GM12878 (cell line): ENCODE measurements at regions not wholly inside any gene's neighbourhood (a gene's known extent, or its start where the extent isn't known, plus 50 kb on each side); places are given as distances from the start of the nearest gene placed in this dataset.

ENCODE experiments used
- ATAC-seq: fragments of 200-7000 bp; cut with Tn5 transposase; 3 replicates; pipeline ENCODE4 v1.9.1; 2020; ENCODE audit warnings: mild to moderate bottlenecking, moderate library complexity
- BruUV-seq: library from RNA; stranded (reverse); fragments of 400-500 nt; replicated peaks from 2 replicates; lab custom pipeline; 2021; lab: Mats Ljungman, UMichigan
- CTCF ChIA-PET: fragments of 300-600 bp; sonication (Branson Sonifier 250); formaldehyde crosslinking; extraction: SDS; loops from one replicate; lab custom pipeline; 2021; ENCODE audit warnings: inconsistent platforms; lab: Yijun Ruan, JAX
- POLR2A ChIA-PET: fragments of 350-600 bp; formaldehyde crosslinking; extraction: SDS; loops from one replicate; lab custom pipeline; 2021; ENCODE audit warnings: inconsistent platforms; lab: Charles Lee
- RAD21 ChIA-PET: fragments of 300-600 bp; sonication (Branson Sonifier 250); formaldehyde crosslinking; loops from one replicate; lab custom pipeline; 2023; ENCODE audit warnings: antibody characterized with exemption; ENCODE audit not compliant: unreplicated experiment; lab: Charles Lee
- SMC1A ChIA-PET: fragments of 300-600 bp; sonication (Branson Sonifier 250); formaldehyde crosslinking; loops from one replicate; lab custom pipeline; 2023; ENCODE audit not compliant: unreplicated experiment, uncharacterized antibody; lab: Charles Lee
- DNase-seq: peaks from one replicate; pipeline ENCODE4 v3.0.0-alpha.2; 2011; ENCODE audit warnings: low read depth, low spot score
- FAIRE-seq: peaks from 3 replicates; lab custom pipeline; 2011; peaks lifted over from hg19 to GRCh38; lab: Jason Lieb, UNC
- H2AFZ ChIP-seq: 2 replicates; pipeline ENCODE4 v1.6.0; 2011; ENCODE audit warnings: low read depth, low read length, control low read depth; ENCODE audit not compliant: control insufficient read depth
- H3K27ac ChIP-seq: 2 replicates; pipeline ENCODE4 v1.5.1; 2011; ENCODE audit warnings: control low read depth; ENCODE audit not compliant: control insufficient read depth, insufficient read depth
- H3K27me3 ChIP-seq, 2 experiments: replicated peaks in 1 of 2; 2 replicates each; pipeline versions ENCODE4 v1.6.0 to v1.6.1; 2011; ENCODE audit warnings: low read length in 1 of 2; ENCODE audit not compliant: control insufficient read depth in 2 of 2, insufficient read depth in 2 of 2
- H3K36me3 ChIP-seq, 2 experiments: 2 replicates each; pipeline ENCODE4 v1.5.1; 2011; ENCODE audit warnings: low read length in 1 of 2; ENCODE audit not compliant: control insufficient read depth in 2 of 2, insufficient read depth in 2 of 2
- H3K4me1 ChIP-seq: 2 replicates; pipeline ENCODE4 v1.6.1; 2011; ENCODE audit warnings: mild to moderate bottlenecking, low read length, moderate library complexity, mixed read lengths; ENCODE audit not compliant: control insufficient read depth, insufficient read depth
- H3K4me2 ChIP-seq: 2 replicates; pipeline ENCODE4 v1.6.0; 2011; ENCODE audit warnings: control low read depth; ENCODE audit not compliant: control insufficient read depth, insufficient read depth
- H3K4me3 ChIP-seq: fragments of 200-600 bp; sonication (generic); 2 replicates; pipeline ENCODE4 v1.5.1; 2016
- H3K79me2 ChIP-seq: 2 replicates; pipeline ENCODE4 v1.6.0; 2011; ENCODE audit warnings: low read length; ENCODE audit not compliant: control insufficient read depth, insufficient read depth
- H3K9ac ChIP-seq: 2 replicates; pipeline ENCODE4 v1.8.0; 2011; ENCODE audit warnings: low read length, control low read depth, mixed read lengths; ENCODE audit not compliant: control insufficient read depth, insufficient read depth
- H3K9me3 ChIP-seq: replicated peaks from 3 replicates; pipeline ENCODE4 v1.5.1; 2011; ENCODE audit warnings: mild to moderate bottlenecking, low read length; ENCODE audit not compliant: control insufficient read depth, insufficient read depth
- H4K20me1 ChIP-seq: 2 replicates; pipeline ENCODE4 v1.6.0; 2011; ENCODE audit not compliant: control insufficient read depth, insufficient read depth
- ASH2L ChIP-seq: fragments of 300-600, 200-600 bp; sonication (generic); IDR thresholded peaks from 2 replicates; pipeline ENCODE4 v1.6.1; 2017; ENCODE audit warnings: low read depth, mild to moderate bottlenecking, borderline replicate concordance
- EZH2 ChIP-seq: IDR thresholded peaks from 2 replicates; pipeline ENCODE4 v1.6.1; 2012; ENCODE audit warnings: low read depth, mild to moderate bottlenecking, control low read depth, inconsistent platforms, low read length, borderline replicate concordance; ENCODE audit not compliant: control insufficient read depth
- MYB ChIP-seq: fragments of 150-350 bp; IDR thresholded peaks from 2 replicates; pipeline ENCODE4 v1.6.1; 2014; ENCODE audit warnings: mild to moderate bottlenecking, low read depth, low read length, borderline replicate concordance
- POLR2AphosphoS2 ChIP-seq: IDR thresholded peaks from 2 replicates; pipeline ENCODE4 v1.6.1; 2011; ENCODE audit warnings: low read depth, mild to moderate bottlenecking, low read length, improper control_type of control experiment, moderate library complexity
- STAT3 ChIP-seq: IDR thresholded peaks from 2 replicates; pipeline ENCODE4 v1.6.1; 2011; ENCODE audit warnings: low read depth, low read length, improper control_type of control experiment
- WGBS: methylation state at CpG from one replicate; pipeline ENCODE4 v1.1.6; 2016; ENCODE audit warnings: low lambda C conversion rate; ENCODE audit not compliant: insufficient replicate concordance, insufficient coverage; ENCODE audit errors: missing lambda C conversion rate; 5-methylcytosine and 5-hydroxymethylcytosine counted together
- in situ Hi-C: fragments of 300-500 bp; cut with MboI; formaldehyde crosslinking; loops from 9 replicates; pipeline ENCODE4 v1.14.3; 2018; ENCODE audit warnings: mixed read lengths
- intact Hi-C: fragments of 100-400 bp; cut with micrococcal nuclease; formaldehyde crosslinking; loops from one replicate; pipeline ENCODE4 v1.14.2; 2022; ENCODE audit not compliant: unreplicated experiment
- TF ChIP-seq, protein P1 (sequence below): fragments of 150-350 bp; IDR thresholded peaks from 2 replicates; pipeline ENCODE4 v1.6.1; 2016; ENCODE audit warnings: low read depth, low read length
- TF ChIP-seq, protein P2 (sequence below): fragments of 450-650 bp; IDR thresholded peaks from 2 replicates; pipeline ENCODE4 v1.6.1; 2016; ENCODE audit warnings: mild to moderate bottlenecking, moderate library complexity, borderline replicate concordance
- TF ChIP-seq, protein P3 (sequence below): fragments of 450-650 bp; conservative IDR thresholded peaks from 2 replicates; pipeline ENCODE4 v1.6.1; 2017; ENCODE audit warnings: mild to moderate bottlenecking, moderate library complexity
- TF ChIP-seq, protein P4 (sequence below): fragments of 450-650 bp; formaldehyde crosslinking; IDR thresholded peaks from 2 replicates; pipeline ENCODE4 v1.5.0; 2022; ENCODE audit warnings: mild to moderate bottlenecking, missing genetic modification characterization

DNA sequence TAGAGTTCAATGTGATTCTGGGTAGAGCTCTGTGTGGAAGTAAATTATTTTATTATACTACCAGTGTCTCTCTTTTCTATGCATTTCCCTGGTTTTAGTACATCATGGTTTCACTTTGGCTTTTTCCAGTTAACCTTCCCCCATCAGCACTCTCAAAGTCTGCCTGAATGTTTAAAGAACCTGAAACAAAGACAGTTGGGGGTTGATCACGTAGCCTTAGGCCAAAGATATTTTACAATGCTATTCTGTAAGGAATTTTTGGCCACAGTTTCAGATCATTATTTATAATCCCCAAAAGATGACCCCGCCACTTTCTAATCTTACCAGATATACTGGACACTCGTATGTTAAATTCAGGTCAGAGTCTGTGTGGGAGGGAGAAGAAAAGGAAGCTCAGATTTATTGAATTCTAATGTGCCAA lies 156.3 kb upstream of the TMC3 start:
- BruUV-seq: no TSS peak
- 18% methylated on average over 3 of the region's 3 CpGs for WGBS
- Histone ChIP-seq H3K9ac (no peak overlapping the region), H3K36me3 (no peaks in the 10 kb centered on the region), H3K4me2 (no peak overlapping the region), H3K4me3 (no peak overlapping the region), H3K79me2 (no peaks in the 10 kb centered on the region), H2AFZ (no peak overlapping the region), H3K9me3 (no peaks in the 10 kb centered on the region), H3K27me3 (no peaks in the 10 kb centered on the region; a peak in 2 of 4 replicates), H3K27ac (no peak overlapping the region), H4K20me1 (no peaks in the 10 kb centered on the region), H3K4me1 (no peaks in the 10 kb centered on the region)
- ChIA-PET CTCF (interaction anchor here (1.2 kb wide), 1 partner anchor 668 kb away, joined by 3 read pairs; no protein-coding TSS in a partner anchor), SMC1A (no interaction called here), RAD21 (no interaction called here), POLR2A (no interaction called here)
- no peak for DNase-seq
- in situ Hi-C loops: no loop called here
- intact Hi-C loops: no loop called here
- ATAC-seq: no peak
- no peak for FAIRE-seq
- TF ChIP-seq MYB (no peak), STAT3 (no peak), EZH2 (no peak), ASH2L (no peak), POLR2AphosphoS2 (no peak)
- TF ChIP-seq, protein P1, sequence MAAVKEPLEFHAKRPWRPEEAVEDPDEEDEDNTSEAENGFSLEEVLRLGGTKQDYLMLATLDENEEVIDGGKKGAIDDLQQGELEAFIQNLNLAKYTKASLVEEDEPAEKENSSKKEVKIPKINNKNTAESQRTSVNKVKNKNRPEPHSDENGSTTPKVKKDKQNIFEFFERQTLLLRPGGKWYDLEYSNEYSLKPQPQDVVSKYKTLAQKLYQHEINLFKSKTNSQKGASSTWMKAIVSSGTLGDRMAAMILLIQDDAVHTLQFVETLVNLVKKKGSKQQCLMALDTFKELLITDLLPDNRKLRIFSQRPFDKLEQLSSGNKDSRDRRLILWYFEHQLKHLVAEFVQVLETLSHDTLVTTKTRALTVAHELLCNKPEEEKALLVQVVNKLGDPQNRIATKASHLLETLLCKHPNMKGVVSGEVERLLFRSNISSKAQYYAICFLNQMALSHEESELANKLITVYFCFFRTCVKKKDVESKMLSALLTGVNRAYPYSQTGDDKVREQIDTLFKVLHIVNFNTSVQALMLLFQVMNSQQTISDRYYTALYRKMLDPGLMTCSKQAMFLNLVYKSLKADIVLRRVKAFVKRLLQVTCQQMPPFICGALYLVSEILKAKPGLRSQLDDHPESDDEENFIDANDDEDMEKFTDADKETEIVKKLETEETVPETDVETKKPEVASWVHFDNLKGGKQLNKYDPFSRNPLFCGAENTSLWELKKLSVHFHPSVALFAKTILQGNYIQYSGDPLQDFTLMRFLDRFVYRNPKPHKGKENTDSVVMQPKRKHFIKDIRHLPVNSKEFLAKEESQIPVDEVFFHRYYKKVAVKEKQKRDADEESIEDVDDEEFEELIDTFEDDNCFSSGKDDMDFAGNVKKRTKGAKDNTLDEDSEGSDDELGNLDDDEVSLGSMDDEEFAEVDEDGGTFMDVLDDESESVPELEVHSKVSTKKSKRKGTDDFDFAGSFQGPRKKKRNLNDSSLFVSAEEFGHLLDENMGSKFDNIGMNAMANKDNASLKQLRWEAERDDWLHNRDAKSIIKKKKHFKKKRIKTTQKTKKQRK: no peak
- TF ChIP-seq, protein P2, sequence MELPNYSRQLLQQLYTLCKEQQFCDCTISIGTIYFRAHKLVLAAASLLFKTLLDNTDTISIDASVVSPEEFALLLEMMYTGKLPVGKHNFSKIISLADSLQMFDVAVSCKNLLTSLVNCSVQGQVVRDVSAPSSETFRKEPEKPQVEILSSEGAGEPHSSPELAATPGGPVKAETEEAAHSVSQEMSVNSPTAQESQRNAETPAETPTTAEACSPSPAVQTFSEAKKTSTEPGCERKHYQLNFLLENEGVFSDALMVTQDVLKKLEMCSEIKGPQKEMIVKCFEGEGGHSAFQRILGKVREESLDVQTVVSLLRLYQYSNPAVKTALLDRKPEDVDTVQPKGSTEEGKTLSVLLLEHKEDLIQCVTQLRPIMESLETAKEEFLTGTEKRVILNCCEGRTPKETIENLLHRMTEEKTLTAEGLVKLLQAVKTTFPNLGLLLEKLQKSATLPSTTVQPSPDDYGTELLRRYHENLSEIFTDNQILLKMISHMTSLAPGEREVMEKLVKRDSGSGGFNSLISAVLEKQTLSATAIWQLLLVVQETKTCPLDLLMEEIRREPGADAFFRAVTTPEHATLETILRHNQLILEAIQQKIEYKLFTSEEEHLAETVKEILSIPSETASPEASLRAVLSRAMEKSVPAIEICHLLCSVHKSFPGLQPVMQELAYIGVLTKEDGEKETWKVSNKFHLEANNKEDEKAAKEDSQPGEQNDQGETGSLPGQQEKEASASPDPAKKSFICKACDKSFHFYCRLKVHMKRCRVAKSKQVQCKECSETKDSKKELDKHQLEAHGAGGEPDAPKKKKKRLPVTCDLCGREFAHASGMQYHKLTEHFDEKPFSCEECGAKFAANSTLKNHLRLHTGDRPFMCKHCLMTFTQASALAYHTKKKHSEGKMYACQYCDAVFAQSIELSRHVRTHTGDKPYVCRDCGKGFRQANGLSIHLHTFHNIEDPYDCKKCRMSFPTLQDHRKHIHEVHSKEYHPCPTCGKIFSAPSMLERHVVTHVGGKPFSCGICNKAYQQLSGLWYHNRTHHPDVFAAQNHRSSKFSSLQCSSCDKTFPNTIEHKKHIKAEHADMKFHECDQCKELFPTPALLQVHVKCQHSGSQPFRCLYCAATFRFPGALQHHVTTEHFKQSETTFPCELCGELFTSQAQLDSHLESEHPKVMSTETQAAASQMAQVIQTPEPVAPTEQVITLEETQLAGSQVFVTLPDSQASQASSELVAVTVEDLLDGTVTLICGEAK: no peak
- TF ChIP-seq, protein P3, sequence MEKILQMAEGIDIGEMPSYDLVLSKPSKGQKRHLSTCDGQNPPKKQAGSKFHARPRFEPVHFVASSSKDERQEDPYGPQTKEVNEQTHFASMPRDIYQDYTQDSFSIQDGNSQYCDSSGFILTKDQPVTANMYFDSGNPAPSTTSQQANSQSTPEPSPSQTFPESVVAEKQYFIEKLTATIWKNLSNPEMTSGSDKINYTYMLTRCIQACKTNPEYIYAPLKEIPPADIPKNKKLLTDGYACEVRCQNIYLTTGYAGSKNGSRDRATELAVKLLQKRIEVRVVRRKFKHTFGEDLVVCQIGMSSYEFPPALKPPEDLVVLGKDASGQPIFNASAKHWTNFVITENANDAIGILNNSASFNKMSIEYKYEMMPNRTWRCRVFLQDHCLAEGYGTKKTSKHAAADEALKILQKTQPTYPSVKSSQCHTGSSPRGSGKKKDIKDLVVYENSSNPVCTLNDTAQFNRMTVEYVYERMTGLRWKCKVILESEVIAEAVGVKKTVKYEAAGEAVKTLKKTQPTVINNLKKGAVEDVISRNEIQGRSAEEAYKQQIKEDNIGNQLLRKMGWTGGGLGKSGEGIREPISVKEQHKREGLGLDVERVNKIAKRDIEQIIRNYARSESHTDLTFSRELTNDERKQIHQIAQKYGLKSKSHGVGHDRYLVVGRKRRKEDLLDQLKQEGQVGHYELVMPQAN: no peak
- TF ChIP-seq, protein P4, sequence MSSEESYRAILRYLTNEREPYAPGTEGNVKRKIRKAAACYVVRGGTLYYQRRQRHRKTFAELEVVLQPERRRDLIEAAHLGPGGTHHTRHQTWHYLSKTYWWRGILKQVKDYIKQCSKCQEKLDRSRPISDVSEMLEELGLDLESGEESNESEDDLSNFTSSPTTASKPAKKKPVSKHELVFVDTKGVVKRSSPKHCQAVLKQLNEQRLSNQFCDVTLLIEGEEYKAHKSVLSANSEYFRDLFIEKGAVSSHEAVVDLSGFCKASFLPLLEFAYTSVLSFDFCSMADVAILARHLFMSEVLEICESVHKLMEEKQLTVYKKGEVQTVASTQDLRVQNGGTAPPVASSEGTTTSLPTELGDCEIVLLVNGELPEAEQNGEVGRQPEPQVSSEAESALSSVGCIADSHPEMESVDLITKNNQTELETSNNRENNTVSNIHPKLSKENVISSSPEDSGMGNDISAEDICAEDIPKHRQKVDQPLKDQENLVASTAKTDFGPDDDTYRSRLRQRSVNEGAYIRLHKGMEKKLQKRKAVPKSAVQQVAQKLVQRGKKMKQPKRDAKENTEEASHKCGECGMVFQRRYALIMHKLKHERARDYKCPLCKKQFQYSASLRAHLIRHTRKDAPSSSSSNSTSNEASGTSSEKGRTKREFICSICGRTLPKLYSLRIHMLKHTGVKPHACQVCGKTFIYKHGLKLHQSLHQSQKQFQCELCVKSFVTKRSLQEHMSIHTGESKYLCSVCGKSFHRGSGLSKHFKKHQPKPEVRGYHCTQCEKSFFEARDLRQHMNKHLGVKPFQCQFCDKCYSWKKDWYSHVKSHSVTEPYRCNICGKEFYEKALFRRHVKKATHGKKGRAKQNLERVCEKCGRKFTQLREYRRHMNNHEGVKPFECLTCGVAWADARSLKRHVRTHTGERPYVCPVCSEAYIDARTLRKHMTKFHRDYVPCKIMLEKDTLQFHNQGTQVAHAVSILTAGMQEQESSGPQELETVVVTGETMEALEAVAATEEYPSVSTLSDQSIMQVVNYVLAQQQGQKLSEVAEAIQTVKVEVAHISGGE: no peak
